Femur (tissue), 1 donor: ENCODE measurements at regions not wholly inside any gene's neighbourhood (a gene's known extent, or its start where the extent isn't known, plus 50 kb on each side); places are given as distances from the start of the nearest gene placed in this dataset.

ENCODE experiments used
- DNase-seq: peaks from one replicate; pipeline ENCODE4 v3.0.0-alpha.2; 2017

- no peak for DNase-seq
These were observed 135.0 kb upstream of the ARL4C start for GRCh38 chr2:234631646-234632514.

DNA sequence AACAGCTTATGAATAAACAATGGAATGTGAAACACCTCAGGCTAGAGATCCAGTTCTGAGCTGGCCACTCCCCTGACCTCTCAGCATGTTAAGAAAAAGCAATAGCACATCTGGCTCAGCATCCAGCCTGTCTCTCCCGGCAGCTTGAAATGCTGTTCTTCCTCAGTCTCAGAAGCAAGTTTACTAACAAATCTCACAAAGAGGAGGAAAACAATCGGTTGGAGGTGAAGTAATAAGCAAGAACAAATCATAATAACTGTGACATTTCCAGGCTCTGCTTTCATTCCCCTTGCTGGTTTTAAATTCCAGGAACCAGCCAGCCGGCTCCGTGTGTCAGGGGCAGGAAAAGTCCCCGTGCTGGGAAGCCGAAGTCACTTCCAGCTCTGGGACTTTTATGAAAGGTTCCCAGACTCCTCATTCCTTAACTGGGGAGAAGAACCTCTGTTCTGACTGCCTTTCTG lies 133.9 kb upstream of the ARL4C start:
- no peak for DNase-seq

GRCh38 chr2:234629596-234629995 lies 132.7 kb upstream of the ARL4C start:
- no peak for DNase-seq

GRCh38 chr2:234628953-234629352 lies 132.1 kb upstream of the ARL4C start:
- DNase-seq = no peak

GRCh38 chr2:234627308-234627707 lies 130.4 kb upstream of the ARL4C start:
- no peak for DNase-seq

DNA sequence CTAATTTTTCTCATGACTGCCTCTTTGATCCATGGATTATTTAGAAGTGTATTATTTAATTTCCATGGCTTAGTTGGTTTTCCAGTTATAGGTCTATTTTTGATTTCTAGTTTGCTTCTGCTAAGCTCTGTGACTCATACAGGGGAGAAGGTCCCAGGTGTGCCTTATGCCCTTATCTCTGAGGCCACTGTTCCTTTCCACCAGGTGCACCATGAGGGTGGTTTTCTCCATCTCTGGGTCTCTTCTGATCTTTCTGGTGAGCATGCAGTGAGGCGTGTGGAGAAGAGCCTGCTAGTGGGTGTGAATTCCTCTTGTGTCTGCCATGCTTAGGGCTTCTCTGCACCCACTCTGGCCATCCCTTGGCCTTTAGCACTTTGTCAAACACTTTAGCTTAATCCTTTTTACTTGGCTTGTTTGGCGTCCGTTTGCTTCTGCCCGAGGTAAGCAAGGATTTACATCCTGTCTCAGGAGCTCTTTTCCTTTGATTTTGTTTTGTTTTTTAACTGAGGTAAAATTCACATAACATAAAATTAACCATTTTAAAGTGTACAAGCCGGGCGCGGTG lies 129.8 kb upstream of the ARL4C start:
- no peak for DNase-seq

DNA sequence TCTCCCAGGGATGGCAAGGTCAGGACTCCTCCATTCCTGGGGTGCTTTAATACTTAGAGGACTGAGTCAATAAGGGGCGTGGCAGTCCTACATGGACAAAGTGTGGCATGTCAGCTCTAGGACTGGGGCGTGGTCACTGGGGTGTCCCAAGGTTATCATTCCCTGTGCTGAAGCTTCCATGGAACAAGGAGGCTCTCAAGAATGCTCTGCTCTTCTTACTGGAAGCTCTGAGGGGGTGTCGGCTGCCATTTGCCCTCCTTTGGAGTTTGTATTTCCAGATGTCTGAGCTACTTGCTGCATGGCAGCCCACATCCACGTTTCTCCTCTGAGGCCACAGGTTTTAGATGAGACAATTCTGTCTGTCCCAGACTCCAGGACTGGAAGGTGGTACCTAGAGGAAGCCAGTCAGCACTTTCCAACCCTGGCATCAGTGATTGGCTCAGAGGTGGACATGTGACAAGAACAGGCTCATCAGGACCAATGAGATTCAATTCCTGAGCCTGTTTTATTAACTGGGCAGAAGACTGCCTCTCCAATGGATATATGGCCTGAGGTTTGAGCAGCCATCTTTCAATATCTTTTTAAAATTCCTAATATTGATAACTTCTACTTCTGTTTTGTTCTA lies 128.9 kb upstream of the ARL4C start:
- DNase-seq = no peak

DNA sequence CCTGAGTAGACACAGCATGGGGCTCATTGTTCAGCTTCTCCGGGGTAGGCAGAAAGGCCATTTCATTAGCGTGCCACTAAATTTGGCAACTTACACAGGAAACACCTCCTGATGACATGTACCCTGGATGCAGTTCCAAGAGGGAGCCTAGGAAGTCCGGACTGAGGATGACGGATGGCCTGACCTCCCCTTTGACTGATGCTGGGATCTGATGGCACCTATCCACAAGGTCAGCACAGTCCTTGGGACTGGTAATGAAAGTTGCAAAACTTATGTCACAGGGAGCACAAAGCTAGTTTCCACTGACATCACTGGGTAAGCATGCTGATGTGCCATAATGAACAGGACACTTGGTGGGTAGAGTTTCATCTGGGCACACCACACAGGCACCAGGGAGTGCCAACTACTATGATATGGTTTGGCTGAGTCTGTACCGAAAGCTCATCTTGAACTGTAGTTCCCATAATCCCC lies 126.7 kb upstream of the ARL4C start:
- DNase-seq = no peak

DNA sequence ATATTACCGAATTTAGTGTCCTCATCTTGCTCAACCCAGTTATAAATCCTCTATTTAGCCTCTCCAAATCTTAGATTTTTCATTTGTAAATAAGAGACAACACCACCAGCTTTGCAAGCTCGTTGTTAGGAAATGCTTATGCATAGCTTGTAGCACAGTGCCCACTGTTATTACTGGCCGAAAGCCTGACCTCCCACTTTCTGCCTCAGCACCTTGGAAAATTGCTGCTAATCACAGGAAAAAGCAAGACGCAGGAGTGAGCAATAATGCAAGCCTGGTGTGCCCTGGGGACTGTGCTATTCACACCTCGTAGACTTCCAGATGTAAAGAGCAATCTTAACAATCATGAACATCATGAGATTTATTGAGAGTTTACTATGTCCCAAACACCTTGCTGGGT lies 124.2 kb upstream of the ARL4C start:
- no peak for DNase-seq

DNA sequence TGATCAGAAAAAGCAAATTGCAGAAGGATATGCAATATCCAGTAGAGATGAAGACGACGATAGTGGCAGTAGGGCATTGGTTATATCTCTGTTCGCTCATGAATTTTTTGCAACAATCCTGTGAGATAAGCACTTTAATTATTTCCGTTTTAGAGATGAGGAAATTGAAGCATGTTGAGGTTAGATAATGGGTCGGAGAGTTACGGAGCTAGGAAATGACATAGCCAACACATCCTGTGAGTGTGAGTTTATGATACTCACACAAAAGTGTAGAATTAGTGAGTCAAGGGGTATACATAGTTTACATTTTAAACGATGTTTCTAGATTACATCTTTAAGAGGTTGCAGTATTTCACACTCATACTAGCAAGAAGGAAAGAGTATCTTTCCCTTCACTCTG lies 123.1 kb upstream of the ARL4C start:
- DNase-seq = no peak

DNA sequence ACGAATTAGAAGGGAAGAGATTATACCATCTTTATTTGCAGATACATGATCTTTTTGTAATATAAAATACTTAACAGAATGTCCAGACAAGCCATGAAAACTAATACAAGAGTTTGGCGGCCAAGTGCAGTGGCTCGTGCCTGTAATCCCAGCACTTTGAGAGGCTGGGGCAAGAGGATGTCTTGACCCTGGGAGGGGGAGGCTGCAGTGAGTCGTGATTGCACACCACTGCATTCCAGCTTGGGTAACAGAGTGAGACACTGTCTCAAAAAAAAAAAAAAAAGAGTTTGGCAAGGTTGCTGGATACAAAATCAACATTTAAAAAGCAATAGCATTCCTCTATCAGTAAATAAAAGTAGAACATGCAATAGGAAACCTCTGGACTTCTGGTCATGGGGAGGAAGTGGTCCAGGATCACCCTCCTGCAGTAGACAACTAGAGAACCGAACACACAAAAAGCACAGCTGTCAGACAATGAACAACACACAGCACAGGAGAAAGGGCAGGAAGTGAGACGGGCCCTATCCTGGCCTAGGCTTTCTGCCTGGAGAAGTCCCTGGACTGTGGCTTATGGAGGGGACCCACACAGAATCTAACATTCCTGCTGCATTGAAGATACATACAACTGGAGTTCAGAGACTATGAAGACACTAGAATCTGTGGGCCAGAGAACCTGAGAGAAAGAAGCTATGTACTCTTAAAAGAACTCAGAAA lies 118.9 kb upstream of the ARL4C start:
- no peak for DNase-seq

GRCh38 chr2:234611209-234611608 lies 114.3 kb upstream of the ARL4C start:
- no peak for DNase-seq

DNA sequence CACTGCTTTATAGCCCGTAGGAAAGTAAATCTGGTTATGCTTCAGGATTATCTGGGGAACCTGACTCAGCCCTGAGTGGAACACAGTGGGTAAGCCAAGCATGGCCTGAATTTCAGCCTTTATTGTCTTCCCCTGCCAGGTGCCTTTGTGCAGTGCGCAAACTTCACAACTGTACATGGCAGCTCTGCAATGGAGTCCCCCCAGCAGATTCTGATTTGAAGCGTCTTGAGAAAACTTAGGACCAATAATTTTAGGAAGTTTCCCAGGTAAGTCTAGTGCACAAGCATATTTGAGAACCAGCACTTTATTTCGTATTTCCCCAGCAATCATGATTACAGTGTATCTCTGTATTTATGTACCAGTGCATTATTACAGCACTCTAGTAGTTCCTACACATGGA lies 112.1 kb upstream of the ARL4C start:
- DNase-seq = no peak

- DNase-seq = no peak
These were observed 110.8 kb upstream of the ARL4C start for GRCh38 chr2:234607691-234608090.

- no peak for DNase-seq
These were observed 110.0 kb upstream of the ARL4C start for GRCh38 chr2:234606896-234607295.

- DNase-seq = no peak
These were observed 106.7 kb upstream of the ARL4C start for GRCh38 chr2:234603619-234604018.

DNA sequence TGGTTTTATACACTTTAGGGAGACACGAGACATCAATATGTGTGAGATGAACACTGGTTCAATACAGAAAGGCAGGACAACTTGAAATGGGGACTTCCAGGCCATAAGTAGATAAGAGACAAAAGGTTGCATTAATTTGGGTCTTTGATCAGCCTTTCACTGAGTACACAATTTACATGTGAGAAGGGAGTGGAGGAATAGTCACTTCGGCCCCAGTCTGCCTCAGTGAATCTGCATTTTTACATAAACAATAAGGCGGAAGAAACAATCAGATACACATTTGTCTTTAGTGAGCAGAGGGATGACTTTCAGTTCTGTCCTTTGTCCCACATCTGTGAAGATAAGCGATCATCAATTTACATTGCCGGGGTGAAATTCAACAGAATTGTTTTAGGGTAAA lies 104.3 kb upstream of the ARL4C start:
- DNase-seq = no peak

GRCh38 chr2:234597576-234597861 lies 100.6 kb upstream of the ARL4C start:
- DNase-seq = no peak

DNA sequence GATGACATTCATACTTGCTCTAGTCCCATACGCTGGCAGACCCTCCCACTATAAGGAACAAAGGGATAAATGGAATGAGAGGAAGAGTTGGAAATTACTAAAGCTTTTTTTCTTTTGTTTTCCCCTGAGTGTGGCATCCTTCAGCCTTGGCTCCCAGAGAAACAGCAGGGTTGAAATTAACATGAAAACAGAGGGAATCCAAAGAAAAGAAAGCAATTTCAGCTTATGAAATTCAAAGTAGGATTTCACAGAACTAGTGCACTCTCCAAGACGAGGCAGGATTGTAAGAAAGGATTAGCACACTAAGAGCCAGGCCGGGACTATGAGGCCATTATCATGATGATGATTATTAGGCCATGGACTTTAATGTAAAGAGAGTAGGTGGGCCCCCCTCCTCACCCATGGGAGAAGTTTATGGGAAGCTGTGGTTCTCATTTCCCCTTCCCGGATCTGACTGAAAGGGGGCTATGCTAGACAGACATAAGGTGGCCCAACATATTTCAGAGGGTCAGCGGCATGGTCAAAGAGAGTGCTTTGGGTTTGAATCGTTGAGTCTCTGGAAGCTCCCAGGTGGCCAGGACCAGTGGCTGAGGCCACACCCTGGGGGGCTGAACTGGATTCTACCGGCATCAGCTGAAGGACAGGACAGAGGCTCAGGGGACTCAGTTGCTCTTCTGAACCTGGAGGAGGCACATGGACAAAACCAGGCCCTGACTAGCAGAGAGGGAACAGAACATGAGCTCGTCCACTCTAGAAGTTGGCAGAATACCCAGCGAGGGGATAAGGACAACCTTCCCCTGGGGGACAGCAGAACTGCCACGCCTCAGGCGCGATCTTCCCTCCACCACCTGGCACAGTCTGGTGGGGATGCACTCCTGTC lies 100.1 kb upstream of the ARL4C start:
- no peak for DNase-seq

- no peak for DNase-seq
These were observed 98.9 kb upstream of the ARL4C start for GRCh38 chr2:234595829-234596228.

DNA sequence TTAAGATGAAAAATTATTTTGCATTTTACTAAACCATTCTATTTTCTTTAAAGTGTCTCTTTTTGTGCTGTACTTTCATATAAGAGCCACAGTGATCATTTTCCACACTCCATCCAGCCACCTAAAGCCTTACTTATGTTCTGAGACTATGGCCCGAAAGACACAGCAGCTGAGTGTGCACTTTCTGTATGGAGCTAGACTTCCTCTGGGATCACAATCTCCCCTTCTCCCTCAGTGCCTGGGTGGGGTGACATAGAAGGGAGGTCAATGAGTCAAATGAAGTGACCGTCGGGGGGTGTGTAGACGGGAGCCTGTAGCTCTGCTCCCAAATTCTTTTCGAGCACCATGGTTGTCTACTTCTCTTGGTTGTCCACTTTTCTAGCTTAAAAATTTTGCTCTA lies 97.8 kb upstream of the ARL4C start:
- DNase-seq = no peak

DNA sequence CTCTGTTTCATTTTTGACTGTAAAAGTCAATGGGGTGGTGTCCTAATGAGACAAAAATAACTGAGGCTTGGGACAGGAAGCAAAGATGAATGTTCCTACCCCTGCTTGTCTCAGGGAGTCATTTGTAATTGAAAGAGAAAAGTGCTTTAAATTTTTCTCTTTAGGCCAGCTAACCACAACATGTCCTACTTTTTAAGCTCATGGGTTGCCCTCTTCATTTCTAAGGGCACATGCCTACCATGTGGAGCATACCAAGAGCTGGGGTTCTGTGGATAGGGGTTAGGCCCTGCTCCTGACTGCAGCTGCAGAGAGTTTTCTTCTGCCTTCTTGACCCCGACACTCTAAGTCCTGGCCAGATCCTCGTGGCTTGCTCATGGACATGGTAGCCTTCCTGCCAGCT lies 96.8 kb upstream of the ARL4C start:
- DNase-seq = no peak

- DNase-seq = no peak
These were observed 95.7 kb upstream of the ARL4C start for GRCh38 chr2:234592541-234592940.
